ENCODE measurements at regions not wholly inside any gene's neighbourhood (a gene's known extent, or its start where the extent isn't known, plus 50 kb on each side); places are given as distances from the start of the nearest gene placed in this dataset.
"Not testable (repeated sequence)": the region's sequence is repeated elsewhere in the genome, so short reads cannot be mapped to it uniquely, and the experiment has no call there.

- DNase-seq, result no peak
Measured at GRCh38 chr2:8426550-8426949, 255.3 kb upstream of the ID2 start.

GRCh38 chr2:8427211-8427610, 254.6 kb upstream of the ID2 start:
- no peak for DNase-seq

GRCh38 chr2:8430628-8431027, 251.2 kb upstream of the ID2 start:
- DNase-seq, result no peak

- no peak for DNase-seq
Measured at GRCh38 chr2:8431446-8432125, 250.3 kb upstream of the ID2 start.

- DNase-seq, result no peak
Measured at GRCh38 chr2:8432706-8433336, 249.0 kb upstream of the ID2 start.

- no peak for DNase-seq
Measured at GRCh38 chr2:8433390-8433789, 248.5 kb upstream of the ID2 start.

- DNase-seq, result no peak
Measured at GRCh38 chr2:8435608-8436007, 246.2 kb upstream of the ID2 start.

GRCh38 chr2:8436585-8436984, 245.3 kb upstream of the ID2 start:
- no peak for DNase-seq

GRCh38 chr2:8437228-8437948, 244.5 kb upstream of the ID2 start:
- peak; percentile 42 for DNase-seq

GRCh38 chr2:8437949-8438400, 243.9 kb upstream of the ID2 start:
- no peak for DNase-seq

- DNase-seq, result no peak
Measured at GRCh38 chr2:8438476-8438875, 243.4 kb upstream of the ID2 start.

GRCh38 chr2:8438996-8439395, 242.9 kb upstream of the ID2 start:
- DNase-seq, result no peak

GRCh38 chr2:8440029-8440778, 241.7 kb upstream of the ID2 start:
- DNase-seq, result no peak

GRCh38 chr2:8441371-8441770, 240.5 kb upstream of the ID2 start:
- no peak for DNase-seq

GRCh38 chr2:8441986-8442385, 239.9 kb upstream of the ID2 start:
- no peak for DNase-seq

GRCh38 chr2:8442833-8443486, 238.9 kb upstream of the ID2 start:
- DNase-seq, result no peak

GRCh38 chr2:8445580-8445979, 236.3 kb upstream of the ID2 start:
- DNase-seq, result no peak

- not testable (repeated sequence) for DNase-seq
Measured at GRCh38 chr2:8446751-8447150, 235.1 kb upstream of the ID2 start.

- DNase-seq, result no peak
Measured at GRCh38 chr2:8447610-8448221, 234.1 kb upstream of the ID2 start.

- no peak for DNase-seq
Measured at GRCh38 chr2:8448824-8449556, 232.9 kb upstream of the ID2 start.

GRCh38 chr2:8451273-8451672, 230.6 kb upstream of the ID2 start:
- no peak for DNase-seq

- DNase-seq, result no peak
Measured at GRCh38 chr2:8452296-8452695, 229.6 kb upstream of the ID2 start.

Measured in right hindlimb (tissue), 1 donor.